ENCODE measurements at regions not wholly inside any gene's neighbourhood (a gene's known extent, or its start where the extent isn't known, plus 50 kb on each side); places are given as distances from the start of the nearest gene placed in this dataset.
A peak's percentile ranks its signal among the peaks of the same experiment; 100 is the strongest.

- H3K27ac ChIP-seq (ENCODE audit: insufficient read depth in 1 of 2, low read depth in 1 of 2, low read length in 2 of 2, poor library complexity in 1 of 2, severe bottlenecking in 2 of 2): no peak overlapping the region
- peaks cover 0 to 2% (median 0%) of the 10 kb centered on the region in 5 experiments for H3K27me3 ChIP-seq (replicated peaks in 2 of 5; ENCODE audit: control insufficient read depth in 4 of 5, insufficient read depth in 5 of 5, low read length in 4 of 5)
- H3K9me3 ChIP-seq (ENCODE audit: control extremely low read depth in 1 of 5, control insufficient read depth in 4 of 5, insufficient read depth in 2 of 5, low read depth in 1 of 5, low read length in 4 of 5): peaks cover 0 to 1% (median 0%) of the 10 kb centered on the region in 5 experiments
- ChIA-PET CTCF (no interaction called here), POLR2A (no interaction called here)
- no peak overlapping the region for H3K4me3 ChIP-seq (ENCODE audit: control insufficient read depth in 1 of 7, extremely low read depth in 1 of 7, insufficient read depth in 4 of 7, low read depth in 2 of 7, low read length in 6 of 7)
- no CpG with 5 or more reads among the region's 1 CpG for WGBS (ENCODE audit: insufficient coverage)
- no peaks in the 10 kb centered on the region for H3K36me3 ChIP-seq (ENCODE audit: control insufficient read depth in 4 of 4, insufficient read depth in 4 of 4, low read length in 3 of 4)
- DNase-seq: no peak
- H3K4me1 ChIP-seq (ENCODE audit: control extremely low read depth in 1 of 4, control insufficient read depth in 4 of 4, insufficient read depth in 4 of 4, low read length in 3 of 4): no peaks in the 10 kb centered on the region
Observed at GRCh38 chr17:55883149-55883548, 132.3 kb downstream of the PCTP start.

GRCh38 chr17:55887531-55887930 lies 136.7 kb downstream of the PCTP start:
- Histone ChIP-seq H3K27me3 (replicated peaks in 2 of 5; ENCODE audit: control insufficient read depth in 4 of 5, insufficient read depth in 5 of 5, low read length in 4 of 5) (peaks cover 0 to 2% (median 0%) of the 10 kb centered on the region in 5 experiments), H3K9me3 (ENCODE audit: control extremely low read depth in 1 of 5, control insufficient read depth in 4 of 5, insufficient read depth in 2 of 5, low read depth in 1 of 5, low read length in 4 of 5) (peaks cover 0 to 2% (median 1%) of the 10 kb centered on the region in 5 experiments), H3K4me1 (ENCODE audit: control extremely low read depth in 1 of 4, control insufficient read depth in 4 of 4, insufficient read depth in 4 of 4, low read length in 3 of 4) (no peaks in the 10 kb centered on the region), H3K27ac (ENCODE audit: insufficient read depth in 1 of 2, low read depth in 1 of 2, low read length in 2 of 2, poor library complexity in 1 of 2, severe bottlenecking in 2 of 2) (no peak overlapping the region), H3K36me3 (ENCODE audit: control insufficient read depth in 4 of 4, insufficient read depth in 4 of 4, low read length in 3 of 4) (no peaks in the 10 kb centered on the region), H3K4me3 (ENCODE audit: control insufficient read depth in 1 of 7, extremely low read depth in 1 of 7, insufficient read depth in 4 of 7, low read depth in 2 of 7, low read length in 6 of 7) (no peak overlapping the region)
- ChIA-PET CTCF (interaction anchor here (0.6 kb wide), 1 partner anchor 175 kb away, joined by 3 read pairs; no protein-coding TSS in a partner anchor), POLR2A (no interaction called here)
- no peak for DNase-seq
- WGBS (ENCODE audit: insufficient coverage): 100% methylated on average over 1 of the region's 3 CpGs

DNA sequence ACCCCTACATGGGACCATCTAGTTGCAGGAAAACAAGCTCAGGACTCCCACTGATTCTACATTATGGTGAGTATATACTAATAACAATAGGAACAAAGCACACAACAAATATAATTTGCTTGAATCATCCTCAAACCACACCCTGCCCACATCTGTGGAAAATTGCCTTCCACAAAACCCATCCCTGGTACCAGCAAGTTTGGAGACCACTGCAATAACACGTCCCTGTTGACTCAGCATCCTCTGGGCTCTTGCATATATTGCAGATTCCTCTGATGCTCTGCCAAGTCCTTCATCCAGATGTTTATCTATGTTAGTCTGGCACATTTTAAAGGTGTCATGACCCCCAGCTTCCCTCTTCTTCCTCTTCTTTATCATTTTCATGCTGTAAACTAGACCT lies 138.4 kb downstream of the PCTP start:
- Histone ChIP-seq H3K27me3 (replicated peaks in 2 of 5; ENCODE audit: control insufficient read depth in 4 of 5, insufficient read depth in 5 of 5, low read length in 4 of 5) (peaks cover 0 to 2% (median 0%) of the 10 kb centered on the region in 5 experiments), H3K27ac (ENCODE audit: insufficient read depth in 1 of 2, low read depth in 1 of 2, low read length in 2 of 2, poor library complexity in 1 of 2, severe bottlenecking in 2 of 2) (no peak overlapping the region), H3K4me3 (ENCODE audit: control insufficient read depth in 1 of 7, extremely low read depth in 1 of 7, insufficient read depth in 4 of 7, low read depth in 2 of 7, low read length in 6 of 7) (no peak overlapping the region), H3K36me3 (ENCODE audit: control insufficient read depth in 4 of 4, insufficient read depth in 4 of 4, low read length in 3 of 4) (no peaks in the 10 kb centered on the region), H3K4me1 (ENCODE audit: control extremely low read depth in 1 of 4, control insufficient read depth in 4 of 4, insufficient read depth in 4 of 4, low read length in 3 of 4) (no peaks in the 10 kb centered on the region), H3K9me3 (ENCODE audit: control extremely low read depth in 1 of 5, control insufficient read depth in 4 of 5, insufficient read depth in 2 of 5, low read depth in 1 of 5, low read length in 4 of 5) (peaks cover 0 to 2% (median 1%) of the 10 kb centered on the region in 5 experiments)
- CTCF ChIA-PET: no interaction called here
- 80% methylated on average over 1 of the region's 1 CpG for WGBS (ENCODE audit: insufficient coverage)
- POLR2A ChIA-PET: no interaction called here
- DNase-seq: no peak

DNA sequence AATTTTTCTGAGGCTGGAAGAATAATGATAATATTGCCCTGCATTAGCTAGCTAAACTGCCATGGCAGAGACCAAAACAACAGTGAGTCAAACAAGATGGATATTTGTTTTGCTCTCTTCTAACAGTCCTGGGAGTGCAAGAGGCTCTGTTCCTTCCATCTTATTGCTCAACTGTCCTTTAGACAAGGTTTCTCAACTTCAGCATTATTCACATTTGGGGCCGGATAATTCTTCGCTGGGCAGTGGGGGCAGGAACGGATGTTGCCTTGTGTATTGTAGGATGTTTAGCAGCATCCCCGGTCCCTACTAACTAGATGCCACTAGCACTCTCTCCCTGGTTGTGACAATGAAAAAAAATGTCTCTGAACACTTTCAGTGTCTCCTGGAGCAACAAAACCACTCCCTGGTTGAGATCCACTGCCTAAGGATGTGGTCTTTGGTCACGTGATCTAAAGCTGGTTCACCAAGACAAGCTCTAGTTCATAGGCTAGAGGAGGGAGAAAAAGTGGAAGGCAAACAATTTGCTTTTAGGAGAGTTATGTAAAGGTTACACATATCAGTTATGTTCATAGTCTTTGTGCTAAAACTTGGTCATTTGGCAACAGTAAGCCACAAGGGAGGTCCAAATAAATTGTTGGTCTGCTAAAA lies 144.4 kb downstream of the PCTP start:
- POLR2A ChIA-PET: no interaction called here
- DNase-seq: peak; percentile 29 to 71 (median 71)
- Histone ChIP-seq H3K27ac (ENCODE audit: insufficient read depth in 1 of 2, low read depth in 1 of 2, low read length in 2 of 2, poor library complexity in 1 of 2, severe bottlenecking in 2 of 2) (no peak overlapping the region), H3K4me1 (ENCODE audit: control extremely low read depth in 1 of 4, control insufficient read depth in 4 of 4, insufficient read depth in 4 of 4, low read length in 3 of 4) (peaks cover 0 to 7% (median 3%) of the 10 kb centered on the region in 4 experiments), H3K4me3 (ENCODE audit: control insufficient read depth in 1 of 7, extremely low read depth in 1 of 7, insufficient read depth in 4 of 7, low read depth in 2 of 7, low read length in 6 of 7) (no peak overlapping the region), H3K9me3 (ENCODE audit: control extremely low read depth in 1 of 5, control insufficient read depth in 4 of 5, insufficient read depth in 2 of 5, low read depth in 1 of 5, low read length in 4 of 5) (peaks cover 0 to 2% (median 0%) of the 10 kb centered on the region in 5 experiments), H3K27me3 (replicated peaks in 2 of 5; ENCODE audit: control insufficient read depth in 4 of 5, insufficient read depth in 5 of 5, low read length in 4 of 5) (no peaks in the 10 kb centered on the region), H3K36me3 (ENCODE audit: control insufficient read depth in 4 of 4, insufficient read depth in 4 of 4, low read length in 3 of 4) (no peaks in the 10 kb centered on the region)
- CTCF ChIA-PET: no interaction called here
- WGBS (ENCODE audit: insufficient coverage): 0% methylated on average over 1 of the region's 5 CpGs

DNA sequence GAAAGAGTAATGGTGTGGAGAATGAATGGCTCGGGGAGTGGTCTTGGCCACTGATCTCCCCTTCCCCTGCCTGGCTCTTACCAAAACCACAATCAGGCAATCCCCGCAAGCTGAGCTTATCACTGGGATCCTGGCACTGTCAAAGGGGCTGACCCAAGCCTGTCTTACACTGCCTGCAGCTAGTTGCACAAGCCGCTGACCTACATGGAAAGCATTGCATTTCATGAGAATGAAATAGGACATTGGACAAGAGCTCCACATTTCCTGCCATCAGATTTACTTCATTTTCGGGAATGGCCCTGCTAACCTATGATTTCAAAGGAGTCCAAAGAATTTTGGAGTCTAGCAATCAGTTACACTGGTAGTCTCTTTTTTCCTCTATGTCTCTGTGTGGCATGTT lies 146.4 kb downstream of the PCTP start:
- H3K27ac ChIP-seq (ENCODE audit: insufficient read depth in 1 of 2, low read depth in 1 of 2, low read length in 2 of 2, poor library complexity in 1 of 2, severe bottlenecking in 2 of 2): no peak overlapping the region
- no peak for DNase-seq
- 100% methylated on average over 2 of the region's 4 CpGs for WGBS (ENCODE audit: insufficient coverage)
- H3K4me3 ChIP-seq (ENCODE audit: control insufficient read depth in 1 of 7, extremely low read depth in 1 of 7, insufficient read depth in 4 of 7, low read depth in 2 of 7, low read length in 6 of 7): no peak overlapping the region
- H3K9me3 ChIP-seq (ENCODE audit: control extremely low read depth in 1 of 5, control insufficient read depth in 4 of 5, insufficient read depth in 2 of 5, low read depth in 1 of 5, low read length in 4 of 5): no peaks in the 10 kb centered on the region
- H3K4me1 ChIP-seq (ENCODE audit: control extremely low read depth in 1 of 4, control insufficient read depth in 4 of 4, insufficient read depth in 4 of 4, low read length in 3 of 4): peaks cover 0 to 7% (median 3%) of the 10 kb centered on the region in 4 experiments
- CTCF ChIA-PET: no interaction called here
- no peaks in the 10 kb centered on the region for H3K36me3 ChIP-seq (ENCODE audit: control insufficient read depth in 4 of 4, insufficient read depth in 4 of 4, low read length in 3 of 4)
- POLR2A ChIA-PET: no interaction called here
- H3K27me3 ChIP-seq (replicated peaks in 2 of 5; ENCODE audit: control insufficient read depth in 4 of 5, insufficient read depth in 5 of 5, low read length in 4 of 5): no peaks in the 10 kb centered on the region

GRCh38 chr17:55898195-55898594 lies 147.3 kb downstream of the PCTP start:
- CTCF ChIA-PET: no interaction called here
- POLR2A ChIA-PET: no interaction called here
- WGBS (ENCODE audit: insufficient coverage): 100% methylated on average over 1 of the region's 1 CpG

DNA sequence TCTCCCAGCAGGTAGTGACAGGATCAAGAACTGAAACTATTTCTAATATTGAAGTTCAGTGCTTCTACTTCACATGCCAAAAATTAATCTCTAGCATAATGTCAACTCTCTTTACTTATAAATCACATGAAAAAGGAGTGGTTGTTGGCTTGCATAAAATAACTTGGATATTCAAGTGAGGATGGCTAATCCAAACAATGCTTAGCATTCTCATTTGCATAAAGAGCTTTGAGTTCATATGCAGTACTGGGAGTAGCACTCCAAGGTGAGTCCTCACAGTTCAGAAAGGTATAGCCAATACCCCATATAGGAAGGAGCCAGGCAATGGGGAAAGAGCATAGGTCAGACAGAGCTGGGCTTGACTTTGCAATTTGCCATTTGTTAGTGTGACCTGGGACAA lies 149.3 kb downstream of the PCTP start:
- H3K4me1 ChIP-seq (ENCODE audit: control extremely low read depth in 1 of 4, control insufficient read depth in 4 of 4, insufficient read depth in 4 of 4, low read length in 3 of 4): peaks cover 0 to 5% (median 2%) of the 10 kb centered on the region in 4 experiments
- H3K9me3 ChIP-seq (ENCODE audit: control extremely low read depth in 1 of 5, control insufficient read depth in 4 of 5, insufficient read depth in 2 of 5, low read depth in 1 of 5, low read length in 4 of 5): no peaks in the 10 kb centered on the region
- H3K4me3 ChIP-seq (ENCODE audit: control insufficient read depth in 1 of 7, extremely low read depth in 1 of 7, insufficient read depth in 4 of 7, low read depth in 2 of 7, low read length in 6 of 7): no peak overlapping the region
- H3K27me3 ChIP-seq (replicated peaks in 2 of 5; ENCODE audit: control insufficient read depth in 4 of 5, insufficient read depth in 5 of 5, low read length in 4 of 5): no peaks in the 10 kb centered on the region
- ChIA-PET CTCF (no interaction called here), POLR2A (no interaction called here)
- no peak overlapping the region for H3K27ac ChIP-seq (ENCODE audit: insufficient read depth in 1 of 2, low read depth in 1 of 2, low read length in 2 of 2, poor library complexity in 1 of 2, severe bottlenecking in 2 of 2)
- no peaks in the 10 kb centered on the region for H3K36me3 ChIP-seq (ENCODE audit: control insufficient read depth in 4 of 4, insufficient read depth in 4 of 4, low read length in 3 of 4)
- no peak for DNase-seq

More at GRCh38 chr17:55898195-55898594, 147.3 kb downstream of the PCTP start:
- H3K4me3 ChIP-seq (ENCODE audit: control insufficient read depth in 1 of 7, extremely low read depth in 1 of 7, insufficient read depth in 4 of 7, low read depth in 2 of 7, low read length in 6 of 7): no peak overlapping the region
- no peaks in the 10 kb centered on the region for H3K27me3 ChIP-seq (replicated peaks in 2 of 5; ENCODE audit: control insufficient read depth in 4 of 5, insufficient read depth in 5 of 5, low read length in 4 of 5)
- no peaks in the 10 kb centered on the region for H3K36me3 ChIP-seq (ENCODE audit: control insufficient read depth in 4 of 4, insufficient read depth in 4 of 4, low read length in 3 of 4)
- H3K27ac ChIP-seq (ENCODE audit: insufficient read depth in 1 of 2, low read depth in 1 of 2, low read length in 2 of 2, poor library complexity in 1 of 2, severe bottlenecking in 2 of 2): no peak overlapping the region
- no peaks in the 10 kb centered on the region for H3K9me3 ChIP-seq (ENCODE audit: control extremely low read depth in 1 of 5, control insufficient read depth in 4 of 5, insufficient read depth in 2 of 5, low read depth in 1 of 5, low read length in 4 of 5)
- DNase-seq: no peak
- peaks cover 0 to 7% (median 3%) of the 10 kb centered on the region in 4 experiments for H3K4me1 ChIP-seq (ENCODE audit: control extremely low read depth in 1 of 4, control insufficient read depth in 4 of 4, insufficient read depth in 4 of 4, low read length in 3 of 4)
